ENCODE measurements at regions not wholly inside any gene's neighbourhood (a gene's known extent, or its start where the extent isn't known, plus 50 kb on each side); places are given as distances from the start of the nearest gene placed in this dataset.
"Not testable (repeated sequence)": the region's sequence is repeated elsewhere in the genome, so short reads cannot be mapped to it uniquely, and the experiment has no call there.

DNA sequence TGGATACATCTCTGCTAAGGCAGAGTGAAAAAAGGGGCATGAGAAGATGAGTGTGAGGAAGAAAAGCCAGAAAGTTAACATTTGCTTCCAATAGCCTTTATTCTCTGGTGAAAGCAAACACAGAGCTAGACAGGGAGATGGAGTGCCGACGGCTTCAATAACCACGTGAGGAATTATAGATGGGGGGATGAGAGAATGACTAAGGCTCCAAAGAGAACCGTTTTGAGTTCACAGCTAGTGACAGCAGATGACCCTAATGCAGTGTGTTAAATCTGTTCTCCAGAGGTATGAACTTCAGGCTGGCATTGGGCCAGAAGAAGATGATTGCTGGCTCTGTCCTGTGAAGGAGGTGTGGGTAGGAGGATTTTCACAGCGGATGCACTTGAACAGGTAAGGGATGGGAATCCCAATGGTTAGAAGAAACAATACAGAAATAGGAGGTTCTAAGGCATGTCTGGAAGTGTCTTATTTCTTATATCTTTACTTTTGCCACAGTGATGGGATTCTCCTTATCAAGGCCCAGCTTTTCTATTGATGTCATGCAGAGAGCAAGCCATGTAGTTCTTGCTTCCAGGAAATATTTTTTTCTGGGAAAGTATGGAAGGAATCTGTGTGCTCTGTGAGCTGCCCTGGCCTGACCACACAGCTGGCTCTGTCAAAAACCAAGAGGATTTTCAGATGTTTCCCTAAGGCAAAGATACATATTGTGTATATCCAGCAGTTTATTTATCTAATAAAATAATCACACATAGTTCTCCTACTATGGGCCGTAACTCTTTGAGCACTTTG is 573.8 kb downstream of the LTN1 start:
- DNase-seq (ENCODE audit: low read depth), result no peak

DNA sequence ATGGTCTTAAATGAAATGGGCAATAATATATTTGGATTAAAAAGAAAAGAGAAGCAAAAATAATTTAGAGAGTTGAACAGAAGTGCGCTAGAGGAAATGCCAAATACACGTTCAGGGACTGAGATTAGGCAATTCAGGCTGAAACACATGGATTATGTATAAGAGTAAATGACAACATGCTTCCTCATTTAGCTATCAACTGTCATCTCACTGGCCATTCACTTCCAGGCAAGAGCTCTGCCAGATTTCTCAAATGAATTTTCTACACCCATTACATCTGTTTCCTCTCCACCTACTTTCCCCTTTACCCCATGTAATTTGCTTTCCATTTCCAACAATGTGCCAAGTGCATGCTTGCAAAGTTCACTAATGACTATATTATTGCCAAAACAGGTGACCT is 582.4 kb downstream of the LTN1 start:
- DNase-seq (ENCODE audit: low read depth), result no peak

DNA sequence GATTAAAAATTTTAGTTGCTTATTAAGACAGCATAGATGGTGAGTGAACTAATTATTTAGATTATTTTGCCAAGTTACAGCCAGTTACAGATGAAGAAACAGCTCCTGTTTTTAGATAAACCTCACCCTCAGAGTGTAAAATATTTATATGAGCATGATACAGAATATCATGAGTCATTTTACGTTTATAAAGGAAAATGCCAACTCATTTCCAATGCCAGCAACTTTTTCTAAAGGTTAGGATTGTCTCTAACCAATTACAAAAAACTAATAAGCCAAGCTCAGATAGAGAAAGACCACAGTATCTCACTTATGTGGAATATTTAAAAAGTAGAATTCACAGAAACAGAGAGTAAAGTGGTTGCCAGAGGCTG is 590.1 kb downstream of the LTN1 start:
- DNase-seq (ENCODE audit: low read depth), result peak; percentile 33

DNA sequence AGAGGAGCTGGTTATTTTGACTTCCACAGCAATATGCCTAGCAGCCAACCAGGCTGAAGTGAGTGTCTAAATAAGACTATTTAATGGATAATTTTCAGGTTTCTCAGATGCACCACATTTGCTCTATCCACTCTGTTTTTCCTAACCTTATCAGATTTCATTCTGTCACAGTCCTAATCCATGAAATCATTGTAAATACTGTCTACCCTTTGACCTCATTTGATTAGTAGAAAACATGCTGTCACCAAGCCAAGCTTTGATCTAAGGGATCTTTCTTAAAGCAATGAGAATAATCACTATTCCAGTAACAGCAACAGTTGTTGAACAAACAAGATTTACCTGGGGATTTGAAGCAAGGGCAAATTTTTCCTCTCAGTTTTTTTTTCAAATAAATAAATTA is 595.6 kb downstream of the LTN1 start:
- DNase-seq (ENCODE audit: low read depth), result no peak

DNA sequence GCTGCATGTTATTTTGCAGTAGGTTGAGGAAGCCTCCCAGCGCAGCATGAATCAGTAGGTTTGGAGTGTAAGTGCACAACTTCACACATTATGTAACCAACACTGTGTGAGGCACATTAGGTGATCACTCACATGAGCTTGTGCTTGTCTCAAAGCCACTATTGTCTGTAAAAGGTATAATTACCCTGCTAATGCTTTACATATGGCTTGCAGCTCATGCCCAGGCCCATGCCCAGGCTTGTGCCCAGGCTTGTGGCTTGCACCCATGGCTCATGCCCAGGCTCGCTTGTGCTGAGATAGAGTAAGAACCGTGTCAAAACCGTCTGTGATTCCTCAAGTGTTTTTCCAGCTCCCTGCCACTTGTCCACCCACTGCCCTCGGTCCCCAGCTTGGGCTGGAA is 596.3 kb downstream of the LTN1 start:
- no peak for DNase-seq (ENCODE audit: low read depth)

DNA sequence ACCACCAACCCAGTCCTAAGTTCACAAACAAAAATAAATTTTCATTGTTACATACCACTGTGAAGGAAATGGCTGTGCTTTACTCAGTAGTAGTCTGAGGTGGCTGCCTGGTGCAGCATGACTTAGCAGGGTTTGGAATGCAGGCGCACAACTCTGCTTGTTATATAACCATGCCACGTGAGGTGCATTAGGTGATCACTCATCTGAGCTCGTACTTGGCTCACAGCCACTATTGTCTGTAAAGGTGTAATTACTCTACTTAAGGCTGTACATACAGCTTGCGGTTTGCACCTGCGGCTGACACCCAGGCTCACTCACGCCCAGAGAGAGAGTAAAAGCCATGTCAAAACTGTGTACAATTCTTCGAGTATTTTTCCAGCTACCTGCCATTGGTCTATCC is 599.4 kb downstream of the LTN1 start:
- no peak for DNase-seq (ENCODE audit: low read depth)

DNA sequence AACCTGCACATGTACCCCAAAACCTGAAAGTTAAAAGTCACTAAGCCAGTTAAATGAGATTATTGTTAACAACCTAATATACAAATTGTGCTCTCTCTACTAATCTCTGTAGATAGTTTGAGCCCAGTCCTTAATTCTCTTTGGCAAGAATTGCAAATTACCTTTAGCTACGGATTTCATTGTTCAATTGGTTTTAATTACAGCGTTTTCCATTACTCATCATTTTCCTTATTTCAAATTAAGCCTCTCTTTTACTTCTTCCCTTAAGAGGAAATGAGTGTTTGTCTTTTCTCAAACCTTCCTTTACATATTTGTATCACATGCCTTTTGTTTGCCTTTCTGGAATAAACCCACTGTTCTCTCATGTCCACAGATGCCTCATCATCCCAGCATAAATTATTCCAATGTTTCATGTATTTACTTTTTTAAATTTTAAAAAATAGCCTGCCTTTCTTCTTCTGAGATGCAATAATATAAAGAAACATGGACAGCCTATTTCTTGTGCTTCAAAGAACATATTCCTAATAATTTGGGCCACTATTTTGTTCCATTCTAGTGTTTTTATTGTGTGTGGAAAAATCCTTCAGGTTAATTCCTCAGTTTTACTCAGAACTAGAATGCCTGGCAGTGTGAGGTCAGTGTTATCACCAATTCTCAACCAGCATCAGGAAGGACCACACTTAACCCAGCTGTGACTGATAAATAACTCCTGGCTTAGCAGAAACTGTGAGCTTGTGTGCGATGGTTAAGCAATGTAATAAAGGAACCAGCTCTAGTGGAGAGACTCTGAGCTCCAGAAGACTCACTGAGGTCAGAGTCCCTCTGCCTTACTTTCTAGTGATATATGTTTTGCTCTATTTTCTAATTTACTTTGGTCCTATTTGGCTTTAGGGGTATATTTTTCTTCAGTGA is 600.5 kb downstream of the LTN1 start:
- DNase-seq (ENCODE audit: low read depth), result no peak

DNA sequence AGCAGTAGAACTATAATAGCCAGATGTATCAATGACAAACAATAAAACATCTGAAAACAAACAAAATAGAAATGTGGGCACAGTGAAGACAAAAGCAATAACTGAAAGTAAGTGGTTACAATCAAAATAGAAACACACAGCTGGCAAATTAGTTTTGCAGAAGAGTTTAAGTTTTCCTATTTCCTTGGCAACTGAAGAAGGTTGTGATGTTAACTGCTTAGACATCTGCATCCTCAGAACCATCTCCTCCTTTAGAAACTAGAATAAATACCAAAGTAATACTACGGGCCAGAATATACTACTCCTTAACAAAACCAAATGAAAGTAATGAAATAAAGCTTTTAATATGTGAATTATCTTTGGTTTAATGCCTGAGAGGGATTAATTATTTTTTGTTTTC is 605.5 kb downstream of the LTN1 start:
- DNase-seq (ENCODE audit: low read depth), result no peak

DNA sequence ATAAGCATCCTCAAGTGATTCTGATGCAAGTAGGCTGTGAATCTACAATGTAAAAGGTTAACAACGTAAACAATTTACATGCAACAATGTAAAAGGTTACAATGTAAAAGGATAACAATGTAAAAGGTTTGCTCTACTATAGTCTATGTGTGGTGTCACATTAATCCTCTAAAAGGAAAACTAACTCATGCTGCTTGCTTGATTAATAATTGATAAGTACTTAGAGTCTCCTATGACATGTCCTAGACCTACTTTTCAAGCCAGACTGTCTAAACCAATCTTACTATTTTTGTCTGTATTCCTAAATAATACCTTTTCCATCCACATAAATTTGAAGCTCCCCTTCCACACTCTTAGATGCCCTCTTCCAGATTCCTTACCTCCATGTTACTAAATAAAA is 606.8 kb downstream of the LTN1 start:
- DNase-seq (ENCODE audit: low read depth), result no peak

DNA sequence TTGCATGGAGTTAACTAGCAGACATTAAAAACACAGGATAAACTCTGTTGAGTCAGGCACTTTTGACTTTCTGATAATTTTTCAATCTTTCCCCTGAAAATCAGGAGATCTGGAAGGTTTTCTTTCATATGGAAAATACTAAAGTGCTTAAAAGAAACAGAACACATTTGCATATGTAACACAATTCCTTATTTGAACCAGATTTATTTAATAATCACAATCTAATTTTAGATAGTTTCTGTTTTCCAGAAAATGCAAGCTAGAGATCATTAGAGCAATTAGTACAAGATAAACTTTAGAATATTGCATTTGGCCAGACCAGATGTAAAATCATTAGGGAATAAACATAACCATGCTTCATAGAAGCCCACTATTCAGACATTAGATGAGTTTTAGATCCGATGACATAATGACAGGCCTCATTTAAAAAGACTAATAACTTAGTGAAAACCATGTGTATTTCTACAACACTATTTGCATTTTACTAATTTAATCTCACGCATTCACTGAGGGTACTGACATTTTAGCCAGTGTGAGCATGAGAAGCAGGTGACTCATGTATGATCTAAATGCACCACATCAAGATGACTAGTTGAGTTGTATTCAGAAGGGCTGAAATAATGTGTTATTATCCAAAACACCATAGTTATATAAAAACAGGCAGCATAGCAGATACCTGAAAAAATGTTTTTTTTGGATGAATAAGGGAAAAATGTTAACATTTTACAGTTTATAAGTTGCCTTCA is 611.5 kb downstream of the LTN1 start:
- not testable (repeated sequence) for DNase-seq (ENCODE audit: low read depth)

DNA sequence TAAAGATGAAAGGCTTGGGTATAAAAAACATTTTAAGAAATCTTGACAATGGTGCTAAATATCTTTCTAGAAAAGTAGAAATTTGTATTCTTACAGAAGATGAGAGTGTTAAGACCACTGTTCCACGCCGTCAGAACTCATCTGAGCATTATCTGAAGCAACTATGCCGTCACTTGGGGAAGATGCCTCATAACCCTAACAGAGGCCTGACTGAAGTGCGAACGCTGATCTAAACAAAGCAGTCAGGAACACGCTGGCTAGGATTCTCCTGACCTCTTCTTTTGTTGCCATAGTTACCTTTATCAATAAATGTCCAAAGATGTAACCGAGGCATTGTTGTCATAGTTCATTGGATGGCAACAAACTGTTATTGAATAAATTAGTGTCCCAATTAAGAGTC is 612.4 kb downstream of the LTN1 start:
- DNase-seq (ENCODE audit: low read depth), result no peak

DNA sequence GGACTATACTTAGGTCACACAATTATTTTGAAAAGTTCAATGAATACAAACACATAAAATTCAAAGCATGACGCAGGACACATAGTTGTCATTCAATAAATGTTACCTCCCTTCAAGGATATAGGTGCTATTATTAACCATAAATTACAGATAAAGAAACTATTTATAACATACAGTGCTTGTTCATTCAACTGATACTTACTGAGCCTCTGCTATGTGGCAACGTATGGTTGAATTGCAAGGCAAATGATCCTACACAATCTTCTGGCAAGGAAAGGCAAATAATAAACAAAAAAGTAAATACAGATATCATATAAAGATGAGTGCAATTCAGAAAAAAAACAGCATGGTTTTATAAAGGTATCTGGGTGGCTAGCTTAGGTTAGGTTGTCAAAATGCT is 614.7 kb downstream of the LTN1 start:
- DNase-seq (ENCODE audit: low read depth), result no peak

DNA sequence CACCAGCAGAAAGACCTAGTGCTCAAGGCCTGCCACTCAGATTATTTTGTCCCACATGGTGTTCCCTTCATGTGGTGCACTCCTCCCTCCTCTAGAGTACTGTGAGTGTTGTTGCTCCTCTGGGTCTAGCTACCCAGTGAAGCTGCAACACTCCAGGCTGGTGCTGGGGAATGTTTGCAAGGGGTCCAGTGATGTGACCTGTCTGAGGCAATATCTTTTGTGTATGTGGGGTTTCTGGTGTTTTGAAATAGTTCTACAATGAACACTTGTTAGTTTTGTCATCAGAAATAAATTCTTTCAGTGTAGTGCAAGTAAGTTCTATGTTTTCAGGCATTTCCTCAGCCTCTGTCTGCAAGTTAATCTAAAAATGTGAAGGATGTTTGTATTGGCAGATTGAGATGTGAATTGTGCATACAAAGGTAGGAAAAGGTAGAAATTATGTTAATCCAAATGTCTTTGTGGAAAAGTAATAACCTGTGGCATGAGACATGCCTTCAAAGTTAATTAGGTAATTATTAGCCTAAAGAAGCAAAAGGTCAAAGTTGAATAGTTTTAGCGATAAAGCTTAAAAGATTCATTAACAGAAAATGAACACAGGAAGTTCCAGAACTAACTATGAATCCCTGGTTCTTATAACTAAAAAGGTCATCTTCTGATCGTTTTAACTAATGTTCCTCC is 616.8 kb downstream of the LTN1 start:
- no peak for DNase-seq (ENCODE audit: low read depth)

DNA sequence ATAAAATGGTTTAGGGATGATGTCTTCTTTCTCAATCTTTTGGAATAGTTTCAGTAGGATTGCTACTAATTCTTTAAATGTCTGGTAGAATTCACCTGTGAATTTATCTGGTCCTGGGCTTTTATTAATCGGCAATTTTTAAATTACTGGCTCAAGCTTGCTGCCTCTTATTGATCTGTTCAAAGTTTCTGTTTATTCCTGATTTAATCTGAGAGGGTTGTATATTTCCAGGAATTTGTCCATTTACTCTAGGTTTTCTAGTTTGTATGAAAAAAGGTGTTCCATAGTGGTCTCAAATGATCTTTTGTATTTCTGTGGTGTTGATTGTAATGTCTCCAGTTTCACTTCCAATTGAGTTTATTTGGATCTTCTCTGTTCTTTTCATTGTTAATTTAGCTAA is 617.8 kb downstream of the LTN1 start:
- no peak for DNase-seq (ENCODE audit: low read depth)

DNA sequence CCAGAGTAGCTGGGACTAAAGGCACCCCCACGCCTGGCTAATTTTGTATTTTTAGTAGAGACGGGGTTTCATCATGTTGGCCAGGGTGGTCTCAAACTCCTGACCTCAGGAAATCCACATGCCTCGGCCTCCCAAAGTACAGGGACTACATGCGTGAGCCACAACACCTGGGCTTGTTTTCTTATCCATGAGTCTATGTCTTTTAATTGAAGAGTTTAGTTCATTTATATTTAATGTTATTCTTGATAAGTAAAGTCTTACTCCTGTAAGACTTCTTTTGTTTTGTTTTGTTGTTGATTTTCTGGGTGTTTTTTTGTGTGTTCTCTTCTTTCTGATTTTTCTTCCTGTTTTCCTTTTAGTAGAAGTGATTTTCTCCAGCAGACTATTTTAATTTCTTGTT is 621.0 kb downstream of the LTN1 start:
- DNase-seq (ENCODE audit: low read depth), result no peak

DNA sequence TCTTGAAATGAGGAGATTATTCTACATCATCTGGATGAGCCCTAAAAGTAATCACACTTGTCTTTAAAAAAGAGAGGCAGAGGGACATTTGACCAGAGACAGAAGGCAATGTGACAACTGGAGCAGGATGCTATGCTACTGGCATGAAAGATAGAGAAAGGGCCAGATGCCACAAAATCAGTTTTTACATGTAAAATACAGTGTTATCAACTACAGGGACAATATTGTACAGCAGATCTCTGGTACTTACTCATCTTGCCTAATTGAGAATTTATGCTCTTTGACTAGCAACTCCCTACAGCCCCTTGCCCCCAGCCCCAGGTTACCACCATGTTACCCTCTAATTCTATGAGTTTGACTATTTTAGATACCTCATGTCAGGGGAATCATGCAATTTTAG is 633.4 kb downstream of the LTN1 start:
- no peak for DNase-seq (ENCODE audit: low read depth)

DNA sequence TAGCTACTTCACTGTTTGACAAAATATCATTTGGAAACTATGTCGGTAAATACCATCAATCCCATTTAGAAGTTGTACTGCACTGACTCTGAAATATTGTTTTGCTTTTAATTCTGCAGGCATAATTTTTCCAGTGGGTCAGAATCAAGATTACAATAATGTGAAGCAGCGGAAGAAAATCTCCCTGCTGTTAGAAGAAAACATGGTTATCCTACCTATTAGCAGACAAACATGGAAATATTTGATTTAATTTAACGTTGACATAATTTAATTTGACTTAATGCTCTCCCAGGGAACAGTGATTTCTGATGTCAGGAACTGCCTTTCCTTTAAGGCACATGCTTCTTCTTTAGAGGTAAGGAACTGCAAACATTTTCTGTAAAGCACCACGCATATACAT is 634.0 kb downstream of the LTN1 start:
- DNase-seq (ENCODE audit: low read depth), result no peak

DNA sequence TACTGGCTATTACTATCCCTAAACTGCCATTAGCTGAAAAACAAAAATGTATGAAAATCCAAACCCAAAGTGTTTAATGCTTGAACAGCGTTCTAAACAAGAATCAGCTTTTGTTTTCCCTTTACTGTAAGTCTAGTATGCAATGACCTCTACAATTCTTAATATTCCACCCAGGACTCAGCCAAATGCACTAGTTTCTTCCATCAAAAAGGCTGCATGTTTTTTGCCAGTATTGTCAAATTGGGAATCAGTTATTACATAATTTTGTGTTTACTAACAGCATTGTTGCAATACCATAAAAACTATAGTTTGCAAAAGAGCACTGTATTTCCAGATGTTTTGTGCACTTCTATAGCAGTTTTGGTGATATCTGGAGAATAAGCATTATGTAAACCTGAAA is 634.5 kb downstream of the LTN1 start:
- DNase-seq (ENCODE audit: low read depth), result no peak

DNA sequence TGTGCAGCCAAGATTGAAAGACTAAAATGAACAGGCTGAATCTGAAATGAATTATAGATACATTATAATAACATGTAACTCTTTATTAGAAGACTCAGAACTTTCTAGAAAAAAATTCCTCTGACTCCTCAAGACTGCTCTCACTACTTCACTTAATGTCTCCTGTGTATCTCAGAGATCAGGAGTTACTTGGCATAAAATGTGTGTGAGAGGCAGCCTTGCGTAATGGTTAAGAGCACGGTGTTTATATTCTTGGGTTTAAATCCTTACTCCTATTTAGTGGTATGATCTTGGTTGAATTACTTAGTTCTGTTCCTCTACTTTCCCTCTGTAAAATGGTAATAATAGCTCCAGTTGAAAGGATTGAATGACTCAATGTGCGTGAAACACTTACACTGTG is 634.9 kb downstream of the LTN1 start:
- DNase-seq (ENCODE audit: low read depth), result no peak

DNA sequence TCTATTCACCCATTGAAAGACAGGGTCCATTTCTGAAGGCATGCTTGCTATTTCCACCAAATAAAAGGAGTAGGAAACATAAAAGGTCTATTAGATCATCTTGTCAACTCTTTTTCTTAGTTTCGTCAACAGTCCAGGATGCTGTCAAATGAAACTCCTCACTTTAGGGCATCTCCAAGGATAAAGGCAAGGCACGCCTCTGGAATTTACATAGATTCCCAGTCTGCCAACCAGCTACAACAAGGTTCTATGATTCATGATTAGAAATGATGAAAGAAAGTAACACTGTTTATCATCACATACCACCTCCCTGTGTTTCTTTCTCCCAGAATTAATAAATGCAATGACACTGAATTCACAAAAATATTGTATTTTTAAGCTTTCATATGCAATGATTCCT is 636.3 kb downstream of the LTN1 start:
- DNase-seq (ENCODE audit: low read depth), result no peak

DNA sequence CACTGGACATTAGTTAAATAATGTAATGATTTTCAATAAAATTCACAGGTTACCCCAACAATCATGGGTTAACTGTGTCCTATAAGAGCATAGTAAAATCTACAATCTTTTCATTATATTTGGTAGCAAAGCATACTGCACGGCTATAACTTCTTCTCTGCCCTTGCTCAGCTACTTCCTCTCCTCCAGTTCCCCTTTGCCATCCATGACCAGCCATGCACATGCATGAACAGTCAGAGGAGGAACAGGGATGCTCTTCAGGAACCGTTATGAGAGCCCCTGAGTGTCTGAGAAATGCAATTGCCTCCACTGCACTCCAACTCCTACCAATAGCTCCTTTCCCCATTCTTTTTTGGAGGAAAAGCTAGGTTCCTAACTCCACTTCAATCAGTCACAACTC is 646.7 kb downstream of the LTN1 start:
- no peak for DNase-seq (ENCODE audit: low read depth)

DNA sequence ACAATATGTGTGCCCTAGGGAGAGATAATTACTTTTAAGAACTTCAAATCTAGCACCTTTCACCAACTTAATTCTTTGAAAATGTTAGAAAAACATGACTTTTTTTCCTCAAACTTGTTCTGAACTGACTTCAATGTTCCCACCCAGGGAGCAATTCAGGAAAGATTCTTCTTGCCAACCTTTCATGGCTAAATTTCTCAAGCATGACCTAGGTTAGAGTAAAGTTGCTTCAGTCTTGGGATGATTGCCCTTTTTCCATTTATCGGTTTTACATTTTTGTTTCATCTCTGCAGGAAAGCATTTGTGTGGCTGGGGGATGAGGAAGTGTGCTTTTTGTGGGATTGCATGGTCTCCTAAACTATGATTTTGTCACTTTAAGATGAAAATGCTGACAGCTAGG is 647.7 kb downstream of the LTN1 start:
- no peak for DNase-seq (ENCODE audit: low read depth)
